DND-41 (cell line): ENCODE measurements at regions not wholly inside any gene's neighbourhood (a gene's known extent, or its start where the extent isn't known, plus 50 kb on each side); places are given as distances from the start of the nearest gene placed in this dataset.

Experiments
- ATAC-seq: fragments of 200-7000 bp; cut with Tn5 transposase; 3 replicates; pipeline ENCODE4 v1.9.1; 2021; ENCODE audit warnings: low read depth; ENCODE audit not compliant: insufficient read depth
- DNase-seq: peaks from one replicate; pipeline ENCODE4 v3.0.0-alpha.2; 2020
- H2AFZ ChIP-seq: 2 replicates; pipeline ENCODE4 v1.6.0; 2012; ENCODE audit warnings: low read depth, low read length
- H3K27ac ChIP-seq: 2 replicates; pipeline ENCODE4 v1.5.1; 2012; ENCODE audit warnings: low read length, inconsistent platforms
- H3K27me3 ChIP-seq: fragments of 200-600 bp; sonication (generic); 2 replicates; pipeline ENCODE4 v1.6.0; 2012; ENCODE audit warnings: low read length, mild to moderate bottlenecking, inconsistent platforms; ENCODE audit not compliant: insufficient read depth, poor library complexity
- H3K36me3 ChIP-seq: 2 replicates; pipeline ENCODE4 v1.5.1; 2012; ENCODE audit warnings: low read length, inconsistent platforms; ENCODE audit not compliant: insufficient read depth
- H3K4me1 ChIP-seq: 2 replicates; pipeline ENCODE4 v1.5.1; 2012; ENCODE audit warnings: mild to moderate bottlenecking, low read length; ENCODE audit not compliant: insufficient read depth
- H3K4me2 ChIP-seq: 2 replicates; pipeline ENCODE4 v1.6.0; 2012; ENCODE audit warnings: mild to moderate bottlenecking, moderate library complexity, low read length, inconsistent platforms; ENCODE audit not compliant: insufficient read depth
- H3K4me3 ChIP-seq, 2 experiments: fragments of 200-600 bp in 1 of 2; shearing (Covaris generic) in 1 of 2; 2 replicates each; pipeline ENCODE4 v1.5.1; 2012 to 2016; ENCODE audit warnings: inconsistent platforms in 2 of 2, low read length in 2 of 2, mild to moderate bottlenecking in 2 of 2, low read depth in 1 of 2, moderate library complexity in 1 of 2
- H3K79me2 ChIP-seq: 2 replicates; pipeline ENCODE4 v1.6.0; 2012; ENCODE audit warnings: low read length, inconsistent platforms; ENCODE audit not compliant: insufficient read depth
- H3K9ac ChIP-seq: 2 replicates; pipeline ENCODE4 v1.6.0; 2012; ENCODE audit warnings: low read depth, mild to moderate bottlenecking, inconsistent platforms, low read length, moderate library complexity
- H3K9me3 ChIP-seq: 2 replicates; pipeline ENCODE4 v1.5.1; 2012; ENCODE audit warnings: low read length, moderate library complexity, mild to moderate bottlenecking, inconsistent platforms; ENCODE audit not compliant: insufficient read depth, severe bottlenecking
- H4K20me1 ChIP-seq: 2 replicates; pipeline ENCODE4 v1.6.0; 2012; ENCODE audit warnings: low read length; ENCODE audit not compliant: insufficient read depth
- CTCF ChIP-seq: IDR thresholded peaks from 2 replicates; pipeline ENCODE4 v1.5.1; 2012; ENCODE audit warnings: borderline replicate concordance, low read length, moderate library complexity, mild to moderate bottlenecking; ENCODE audit not compliant: poor library complexity, severe bottlenecking; ENCODE audit errors: extremely low read depth
- EZH2 ChIP-seq: IDR thresholded peaks from 3 replicates; pipeline ENCODE4 v1.6.1; 2012; ENCODE audit warnings: borderline replicate concordance, low read depth, mild to moderate bottlenecking, moderate library complexity, low read length, inconsistent platforms; ENCODE audit not compliant: severe bottlenecking

- Histone ChIP-seq H3K4me1 (no peaks in the 10 kb centered on the region), H3K9ac (no peak overlapping the region), H3K4me2 (no peak overlapping the region), H3K79me2 (no peaks in the 10 kb centered on the region), H3K36me3 (no peaks in the 10 kb centered on the region), H3K9me3 (no peaks in the 10 kb centered on the region), H3K27me3 (peaks cover 3% of the 10 kb centered on the region), H3K4me3 (no peak overlapping the region), H3K27ac (no peak overlapping the region), H2AFZ (no peak overlapping the region), H4K20me1 (no peaks in the 10 kb centered on the region)
- ATAC-seq (no peak), DNase-seq (no peak)
- TF ChIP-seq CTCF (no peak), EZH2 (no peak)
Measured at GRCh38 chr22:49136041-49136815, 691.4 kb downstream of the BRD1 start.

- no peak for DNase-seq
- no peaks in the 10 kb centered on the region for H4K20me1 ChIP-seq
- no peak overlapping the region for H3K4me3 ChIP-seq
- H3K4me2 ChIP-seq: no peak overlapping the region
- no peaks in the 10 kb centered on the region for H3K4me1 ChIP-seq
- H3K36me3 ChIP-seq: no peaks in the 10 kb centered on the region
- peaks cover 3% of the 10 kb centered on the region for H3K27me3 ChIP-seq
- H3K79me2 ChIP-seq: no peaks in the 10 kb centered on the region
- H3K27ac ChIP-seq: no peak overlapping the region
- H2AFZ ChIP-seq: no peak overlapping the region
- no peak for ATAC-seq
- H3K9ac ChIP-seq: no peak overlapping the region
- H3K9me3 ChIP-seq: no peaks in the 10 kb centered on the region
- no peak for TF ChIP-seq CTCF
- no peak for TF ChIP-seq EZH2
Measured at GRCh38 chr22:49134076-49134475, 693.6 kb downstream of the BRD1 start.

- no peaks in the 10 kb centered on the region for H3K4me1 ChIP-seq
- H2AFZ ChIP-seq: no peak overlapping the region
- H3K27me3 ChIP-seq: peaks cover 3% of the 10 kb centered on the region
- no peaks in the 10 kb centered on the region for H3K9me3 ChIP-seq
- TF ChIP-seq EZH2 (no peak), CTCF (no peak)
- H3K79me2 ChIP-seq: no peaks in the 10 kb centered on the region
- no peaks in the 10 kb centered on the region for H4K20me1 ChIP-seq
- no peaks in the 10 kb centered on the region for H3K36me3 ChIP-seq
- H3K27ac ChIP-seq: no peak overlapping the region
- no peak for ATAC-seq
- no peak overlapping the region for H3K4me2 ChIP-seq
- DNase-seq: no peak
- H3K4me3 ChIP-seq: no peak overlapping the region
- no peak overlapping the region for H3K9ac ChIP-seq
Measured at GRCh38 chr22:49133541-49133940, 694.1 kb downstream of the BRD1 start.
